SK-N-MC (cell line): ENCODE measurements at regions not wholly inside any gene's neighbourhood (a gene's known extent, or its start where the extent isn't known, plus 50 kb on each side); places are given as distances from the start of the nearest gene placed in this dataset.

Experiments used
- EZH2 ChIP-seq: fragments of 200-600 bp; sonication (generic); IDR thresholded peaks from one replicate; pipeline ENCODE4 v1.6.1; 2017; ENCODE audit warnings: antibody characterized with exemption
- FOXP2 ChIP-seq: optimal IDR thresholded peaks from 2 replicates; pipeline ENCODE3; 2011; ENCODE audit warnings: mild to moderate bottlenecking, moderate library complexity; ENCODE audit not compliant: insufficient read depth; ENCODE audit errors: extremely low read length, control extremely low read depth
- POLR2AphosphoS5 ChIP-seq: IDR thresholded peaks from 2 replicates; pipeline ENCODE4 v1.6.1; 2012; ENCODE audit warnings: mild to moderate bottlenecking, low read depth, low read length, borderline replicate concordance

DNA sequence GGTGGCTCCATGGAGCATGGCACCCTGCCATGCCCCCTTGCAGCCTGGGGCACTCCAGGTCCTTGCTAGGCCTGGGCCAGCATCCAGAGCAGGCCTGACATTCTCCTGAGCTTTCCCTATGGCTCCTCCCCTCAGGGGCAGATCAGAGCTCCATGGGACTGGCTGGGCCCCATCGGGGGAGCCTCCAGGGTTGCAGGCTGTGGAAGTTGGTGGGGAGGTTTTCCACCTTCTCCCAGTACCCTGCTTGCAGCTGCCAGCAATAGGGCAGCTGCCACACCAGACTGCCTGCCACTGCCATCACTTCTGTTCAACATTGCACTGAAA is 75.7 kb upstream of the TP63 start:
- no peak for TF ChIP-seq EZH2
- no peak for TF ChIP-seq POLR2AphosphoS5
- no peak for TF ChIP-seq FOXP2
